ENCODE measurements at regions not wholly inside any gene's neighbourhood (a gene's known extent, or its start where the extent isn't known, plus 50 kb on each side); places are given as distances from the start of the nearest gene placed in this dataset.
"Not testable (repeated sequence)": the region's sequence is repeated elsewhere in the genome, so short reads cannot be mapped to it uniquely, and the experiment has no call there.

GRCh38 chr12:13924286-13924685 is 57.1 kb downstream of the GRIN2B start:
- DNase-seq: no peak

GRCh38 chr12:13918897-13919296 is 62.5 kb downstream of the GRIN2B start:
- no peak for DNase-seq

- no peak for DNase-seq
These were observed 66.3 kb downstream of the GRIN2B start for GRCh38 chr12:13915096-13915495.

GRCh38 chr12:13913371-13913770 is 68.0 kb downstream of the GRIN2B start:
- no peak for DNase-seq

- DNase-seq: no peak
These were observed 69.4 kb downstream of the GRIN2B start for GRCh38 chr12:13911756-13912554.

- DNase-seq: no peak
These were observed 75.6 kb downstream of the GRIN2B start for GRCh38 chr12:13905794-13906193.

- DNase-seq: no peak
These were observed 80.7 kb downstream of the GRIN2B start for GRCh38 chr12:13900718-13901117.

GRCh38 chr12:13898387-13898786 is 83.0 kb downstream of the GRIN2B start:
- not testable (repeated sequence) for DNase-seq

GRCh38 chr12:13897811-13898210 is 83.6 kb downstream of the GRIN2B start:
- no peak for DNase-seq

- no peak for DNase-seq
These were observed 85.3 kb downstream of the GRIN2B start for GRCh38 chr12:13896063-13896626.

- DNase-seq: no peak
These were observed 89.5 kb downstream of the GRIN2B start for GRCh38 chr12:13891902-13892301.

- DNase-seq: no peak
These were observed 90.5 kb downstream of the GRIN2B start for GRCh38 chr12:13890943-13891342.

GRCh38 chr12:13887779-13888388 is 93.5 kb downstream of the GRIN2B start:
- DNase-seq: no peak

- DNase-seq: no peak
These were observed 99.2 kb downstream of the GRIN2B start for GRCh38 chr12:13882176-13882575.

- DNase-seq: no peak
These were observed 100.8 kb downstream of the GRIN2B start for GRCh38 chr12:13880613-13881012.

GRCh38 chr12:13875744-13876143 is 105.7 kb downstream of the GRIN2B start:
- no peak for DNase-seq

GRCh38 chr12:13870255-13870654 is 111.1 kb downstream of the GRIN2B start:
- DNase-seq: no peak

GRCh38 chr12:13864081-13864673 is 117.2 kb downstream of the GRIN2B start:
- DNase-seq: peak; percentile 36

- DNase-seq: no peak
These were observed 123.7 kb downstream of the GRIN2B start for GRCh38 chr12:13857750-13858149.

GRCh38 chr12:13853471-13853870 is 127.9 kb downstream of the GRIN2B start:
- no peak for DNase-seq

GRCh38 chr12:13851828-13852227 is 129.6 kb downstream of the GRIN2B start:
- DNase-seq: no peak

GRCh38 chr12:13849456-13849855 is 131.9 kb downstream of the GRIN2B start:
- DNase-seq: no peak

- DNase-seq: no peak
These were observed 137.6 kb downstream of the GRIN2B start for GRCh38 chr12:13843841-13844240.

GRCh38 chr12:13841358-13841757 is 140.0 kb downstream of the GRIN2B start:
- no peak for DNase-seq
